NCI-H187 (cell line): ENCODE measurements at regions not wholly inside any gene's neighbourhood (a gene's known extent, or its start where the extent isn't known, plus 50 kb on each side); places are given as distances from the start of the nearest gene placed in this dataset.

Source experiments
- DNase-seq, 2 experiments: peaks; one replicate each; lab custom pipeline; 2025; lab: John Stamatoyannopoulos, UW

- DNase-seq = no peak
These were observed 72.9 kb upstream of the DTNBP1 start for GRCh38 chr6:15735567-15736265.

- DNase-seq = no peak
These were observed 71.5 kb upstream of the DTNBP1 start for GRCh38 chr6:15734118-15734897.

- DNase-seq = no peak
These were observed 68.1 kb upstream of the DTNBP1 start for GRCh38 chr6:15730922-15731321.

GRCh38 chr6:15730442-15730841 is 67.6 kb upstream of the DTNBP1 start:
- no peak for DNase-seq

GRCh38 chr6:15722731-15723130 is 59.9 kb upstream of the DTNBP1 start:
- DNase-seq = no peak

GRCh38 chr6:15716889-15717288 is 54.1 kb upstream of the DTNBP1 start:
- no peak for DNase-seq

GRCh38 chr6:15715851-15716250 is 53.0 kb upstream of the DTNBP1 start:
- no peak for DNase-seq

- DNase-seq = no peak
These were observed 52.2 kb upstream of the DTNBP1 start for GRCh38 chr6:15715060-15715459.

GRCh38 chr6:15714658-15715057 is 51.8 kb upstream of the DTNBP1 start:
- DNase-seq = no peak

- DNase-seq = no peak
These were observed 50.5 kb upstream of the DTNBP1 start for GRCh38 chr6:15713325-15713724.

- DNase-seq = no peak
These were observed 50.0 kb upstream of the DTNBP1 start for GRCh38 chr6:15712797-15713196.
